Left colon (tissue), 2 donors: ENCODE measurements at regions not wholly inside any gene's neighbourhood (a gene's known extent, or its start where the extent isn't known, plus 50 kb on each side); places are given as distances from the start of the nearest gene placed in this dataset.

Source experiments
- ATAC-seq: fragments of 200-7000 bp; cut with Tn5 transposase; one replicate; pipeline ENCODE4 v1.9.1; 2020; ENCODE audit warnings: mild to moderate bottlenecking, moderate library complexity
- DNase-seq, 2 donors: peaks; one replicate each; pipeline ENCODE4 v3.0.0-alpha.2; 2020
- intact Hi-C, 2 donors: fragments of 100-400 bp; cut with DNase I in 1 of 2; cut with micrococcal nuclease in 1 of 2; formaldehyde crosslinking; loops; one replicate each; pipeline versions ENCODE4 v1.11.2 to v1.14.0; 2022; cut with DNase I, micrococcal nuclease
- donor health status: DM: no; HTN: no; CAD: no.
- donor health status: DM: yes; HTN: yes; CAD: no.

DNA sequence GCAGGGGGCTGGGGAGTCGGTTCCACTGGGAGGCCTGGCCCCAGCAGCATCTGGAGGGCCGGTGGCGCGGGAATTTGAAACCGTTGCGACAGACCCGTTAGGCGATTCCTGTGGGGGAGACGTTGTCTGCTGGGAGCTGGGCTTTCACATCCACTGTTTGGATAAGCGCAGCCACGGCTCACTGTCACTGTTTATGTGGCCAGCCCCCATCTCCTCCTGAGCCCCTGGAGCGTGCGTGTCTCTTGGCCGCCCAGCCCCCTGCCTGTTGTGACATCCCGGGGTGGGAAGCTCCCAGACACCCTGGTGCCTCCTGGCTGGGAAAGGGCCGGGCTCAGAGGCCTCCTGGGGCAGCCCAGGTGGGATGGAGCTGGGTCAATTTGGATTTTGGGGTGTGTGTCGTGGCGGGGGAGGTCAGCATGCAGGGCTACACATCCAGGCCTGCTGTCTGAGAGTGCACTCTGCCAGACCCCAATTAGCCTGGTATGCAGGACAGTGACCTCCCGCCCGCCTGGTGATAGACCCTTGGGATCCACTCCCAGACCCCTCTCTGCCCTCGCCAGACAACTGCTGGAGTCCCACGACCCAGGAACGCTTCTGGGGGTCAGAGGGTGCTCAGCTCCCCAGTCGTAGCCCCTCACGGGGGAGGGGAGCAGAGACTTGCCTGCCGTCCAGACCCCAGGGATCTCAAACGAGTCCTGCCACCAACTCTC is 62.0 kb upstream of the RNU6ATAC start:
- DNase-seq (no peak), ATAC-seq (no peak)
- intact Hi-C loops, result no loop called here

DNA sequence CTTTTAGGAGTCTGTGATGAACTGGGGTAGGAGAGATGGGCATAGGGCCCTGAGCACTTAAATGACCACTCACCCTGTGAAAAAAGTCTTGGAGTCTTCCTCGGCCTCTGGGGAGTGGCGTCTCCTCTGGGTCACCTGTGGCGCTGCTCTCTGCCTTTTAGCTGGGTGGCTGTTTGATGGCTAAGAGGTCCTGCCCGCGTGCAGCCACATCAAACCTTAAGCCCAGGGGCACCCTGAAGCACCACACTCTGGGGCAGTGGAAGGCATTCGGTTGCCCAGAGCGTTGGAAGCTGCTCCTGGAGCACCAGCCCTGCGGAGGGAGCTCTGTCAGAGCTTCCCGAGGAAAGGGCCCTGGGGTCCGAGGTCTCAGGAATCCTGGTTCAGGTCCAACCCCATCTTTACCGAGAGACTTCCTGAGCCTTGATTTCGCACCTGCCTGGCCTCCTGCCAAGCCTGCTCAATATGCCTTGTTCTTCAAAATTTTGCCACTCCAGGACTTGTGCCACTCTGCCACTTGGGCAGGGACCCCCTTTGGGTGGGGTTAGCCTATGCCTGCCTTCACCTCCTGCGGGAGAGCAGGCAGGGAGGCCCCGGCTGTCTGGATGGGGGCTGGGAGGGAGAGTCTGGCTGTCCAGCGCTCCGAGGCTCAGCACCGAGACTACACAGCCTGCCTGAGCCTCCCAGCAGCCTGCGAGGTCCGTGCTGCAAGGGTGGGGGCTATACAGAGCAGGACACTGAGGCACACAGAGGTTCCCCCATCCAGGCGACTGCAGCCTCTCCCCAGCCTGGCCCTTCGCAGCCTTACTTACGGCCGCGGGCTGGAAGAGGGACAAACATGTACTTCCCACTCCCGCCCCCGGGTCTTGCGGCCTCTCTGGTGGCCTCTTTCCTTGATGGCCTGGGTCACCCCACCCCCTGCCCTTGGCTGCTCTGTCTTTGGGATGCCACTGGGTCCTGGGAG is 63.4 kb upstream of the RNU6ATAC start:
- DNase-seq (no peak), ATAC-seq (no peak)
- intact Hi-C loops, result no loop called here

GRCh38 chr9:134228649-134229048 is 64.3 kb upstream of the RNU6ATAC start:
- intact Hi-C loops, result no loop called here
- DNase-seq (no peak), ATAC-seq (no peak)

- DNase-seq, result no peak
- intact Hi-C loops, result no loop called here
- no peak for ATAC-seq
These were observed 65.2 kb upstream of the RNU6ATAC start for GRCh38 chr9:134229466-134230091.

DNA sequence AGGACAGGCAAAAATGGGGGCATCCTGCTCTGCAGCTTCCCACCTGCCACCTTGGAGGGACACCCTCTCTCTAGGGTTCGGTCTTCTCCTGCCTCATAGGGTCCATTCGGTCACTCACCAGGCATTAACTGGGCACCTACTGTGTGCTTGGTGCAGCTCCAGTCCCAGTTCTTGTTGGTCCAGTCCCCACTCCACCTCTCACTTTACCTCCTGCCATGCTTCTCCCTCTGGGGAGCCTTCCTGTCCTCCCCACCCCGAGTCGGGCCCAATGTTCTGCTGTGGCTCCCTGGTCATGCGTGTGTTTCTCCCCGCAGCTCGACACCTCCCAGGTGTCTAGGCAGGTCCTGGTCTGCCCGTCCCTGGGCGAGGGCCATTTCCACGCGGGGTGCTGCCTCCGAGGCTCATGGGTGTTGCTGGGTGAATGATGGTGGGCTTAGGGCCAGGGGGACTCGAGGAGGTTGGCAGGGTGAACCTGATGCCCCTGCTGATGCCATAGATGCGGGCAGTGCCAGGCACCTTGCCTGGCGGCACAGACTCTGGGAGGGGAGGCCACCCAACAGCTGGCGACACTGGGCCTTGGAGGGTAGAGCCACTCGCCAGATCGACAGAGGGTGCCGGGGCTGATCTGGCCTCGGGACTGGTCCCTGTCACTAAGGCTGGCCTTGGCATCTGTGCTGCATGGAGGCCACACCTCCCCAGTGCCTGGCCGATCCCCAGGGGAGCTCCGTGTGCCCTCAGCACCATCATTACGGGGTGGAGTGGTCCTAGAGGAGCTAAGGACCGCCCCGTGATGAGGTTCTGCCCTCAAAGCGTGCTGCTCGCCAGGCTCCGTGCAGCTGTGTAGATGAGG is 66.0 kb upstream of the RNU6ATAC start:
- intact Hi-C loops, result no loop called here
- ATAC-seq (no peak), DNase-seq (no peak)

DNA sequence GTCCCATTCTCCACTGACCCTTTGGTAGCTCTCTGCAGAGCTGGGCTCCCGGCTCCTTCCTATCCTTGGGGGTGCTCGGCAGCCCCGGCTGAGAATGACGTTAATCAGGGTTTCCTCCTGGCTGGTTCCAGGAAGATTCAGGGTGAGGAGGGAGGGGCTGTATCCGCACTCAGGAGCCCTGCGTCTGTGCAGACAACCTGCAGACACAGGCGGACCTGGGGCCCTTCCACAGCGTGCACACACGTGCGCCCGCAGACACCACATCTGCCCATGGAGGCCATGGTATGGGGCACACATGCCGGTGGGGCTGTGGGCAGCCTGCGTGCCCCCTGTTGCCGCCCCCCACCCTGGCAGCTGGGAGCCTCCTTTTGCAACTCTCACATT is 66.6 kb upstream of the RNU6ATAC start:
- ATAC-seq, result no peak
- no peak for DNase-seq
- intact Hi-C loops, result no loop called here

GRCh38 chr9:134231330-134231745 is 67.0 kb upstream of the RNU6ATAC start:
- intact Hi-C loops, result no loop called here
- DNase-seq (no peak), ATAC-seq (no peak)

DNA sequence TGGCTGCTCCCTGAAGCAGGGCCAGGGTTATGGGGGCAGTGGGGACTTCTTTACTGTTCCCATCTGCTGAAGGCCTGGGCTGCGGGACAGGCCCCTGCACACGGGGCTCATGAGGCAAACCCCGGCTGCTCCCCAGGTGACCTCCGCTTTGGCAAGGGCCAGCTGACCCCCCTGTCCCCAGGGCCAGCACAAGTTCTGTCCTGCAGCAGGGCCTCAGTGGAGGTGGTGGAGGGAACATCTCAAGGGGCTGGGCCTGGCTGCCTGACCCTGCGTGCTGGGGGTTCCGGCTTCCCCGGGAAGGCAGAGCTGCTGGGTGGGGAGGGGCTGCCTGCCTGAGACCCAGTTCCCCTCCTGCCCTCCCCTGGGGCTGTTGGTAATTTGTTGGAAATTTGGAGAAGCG is 67.4 kb upstream of the RNU6ATAC start:
- intact Hi-C loops, result no loop called here
- no peak for ATAC-seq
- DNase-seq, result no peak

DNA sequence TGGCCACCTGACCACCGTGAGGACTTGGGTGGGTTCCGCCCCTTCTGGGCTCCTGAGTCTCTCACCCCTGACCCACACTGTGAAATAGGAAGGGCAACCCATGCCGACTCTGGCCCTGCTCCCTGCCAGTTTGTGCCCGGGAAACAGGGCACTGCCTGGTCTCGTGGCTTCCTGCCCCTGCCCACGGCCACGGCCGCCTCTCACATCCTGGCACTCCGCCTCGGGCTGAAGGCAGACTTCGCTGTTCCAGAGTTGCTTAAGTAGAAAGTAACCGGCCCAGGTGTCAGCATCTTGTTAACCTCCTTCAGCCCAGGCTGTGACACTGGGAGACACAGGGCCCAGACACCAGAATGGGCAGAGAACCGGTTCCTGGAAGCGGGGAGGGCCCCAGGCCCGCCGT is 68.7 kb upstream of the RNU6ATAC start:
- no peak for DNase-seq
- ATAC-seq, result no peak
- intact Hi-C loops, result no loop called here

- ATAC-seq (no peak), DNase-seq (no peak)
- intact Hi-C loops, result no loop called here
These were observed 69.8 kb upstream of the RNU6ATAC start for GRCh38 chr9:134234001-134234660.

DNA sequence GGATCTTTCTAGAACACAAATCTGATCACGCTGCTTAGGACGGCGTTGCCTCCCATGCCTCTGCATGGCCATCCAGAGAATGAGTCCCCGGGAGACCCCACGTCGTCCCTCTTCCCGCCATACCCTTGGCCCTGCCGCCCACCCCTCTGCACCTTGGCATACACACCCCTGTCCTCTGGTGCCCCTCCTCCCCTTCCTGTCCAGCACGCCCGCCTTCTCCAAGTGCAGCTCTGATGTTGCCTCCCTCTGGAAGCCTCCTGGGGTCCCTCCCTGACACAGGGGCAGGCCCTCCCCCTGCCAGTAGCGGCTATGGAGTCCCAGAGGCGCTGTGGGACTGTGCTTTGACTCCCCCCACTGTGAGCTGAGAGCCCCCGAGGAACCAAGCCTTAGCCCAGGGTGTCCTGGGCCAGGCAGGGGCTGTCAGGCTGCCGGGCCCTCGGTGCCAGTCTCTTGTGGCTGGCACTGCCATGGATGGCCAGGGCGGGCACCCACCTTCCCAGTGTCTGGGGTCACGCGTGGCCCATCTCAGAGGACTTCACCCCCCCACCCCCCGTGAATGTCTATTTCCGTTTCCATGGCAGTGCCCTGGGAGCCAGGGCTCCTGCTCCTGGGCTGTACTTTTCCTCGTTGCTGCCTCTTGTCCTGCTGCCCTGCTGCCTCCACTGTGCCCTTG is 70.5 kb upstream of the RNU6ATAC start:
- intact Hi-C loops, result no loop called here
- DNase-seq (no peak), ATAC-seq (no peak)

DNA sequence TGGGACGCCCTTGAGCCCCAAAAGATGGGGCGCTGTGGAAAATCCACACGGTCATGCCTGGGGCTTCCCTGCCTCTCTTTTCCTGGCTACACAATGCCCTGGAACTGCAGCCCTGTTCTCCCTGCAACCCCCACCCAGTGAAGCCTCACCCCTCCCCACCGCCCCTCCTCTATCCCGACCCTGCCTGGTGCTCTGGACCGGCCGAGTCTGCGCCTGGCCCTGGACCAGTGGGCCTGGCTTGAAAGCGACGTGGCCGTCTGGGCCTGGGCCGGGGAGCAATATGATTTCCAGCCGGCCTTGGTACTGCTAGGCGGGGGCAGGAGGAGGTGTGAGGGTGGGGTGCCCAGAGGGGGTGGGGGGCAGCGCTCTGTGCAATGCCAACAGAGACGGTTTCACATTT is 71.0 kb upstream of the RNU6ATAC start:
- intact Hi-C loops, result no loop called here
- ATAC-seq, result no peak

GRCh38 chr9:134236001-134236421 is 71.6 kb upstream of the RNU6ATAC start:
- ATAC-seq, result no peak
- no peak for DNase-seq
- intact Hi-C loops, result no loop called here

More for the DNA sequence above, 71.0 kb upstream of the RNU6ATAC start:
- no peak for DNase-seq

- intact Hi-C loops, result no loop called here
- DNase-seq (no peak), ATAC-seq (no peak)
These were observed 72.7 kb upstream of the RNU6ATAC start for GRCh38 chr9:134236935-134237629.

GRCh38 chr9:134237630-134238265 is 73.4 kb upstream of the RNU6ATAC start:
- DNase-seq, result no peak
- intact Hi-C loops, result no loop called here
- no peak for ATAC-seq

- DNase-seq (no peak), ATAC-seq (no peak)
- intact Hi-C loops, result no loop called here
These were observed 75.0 kb upstream of the RNU6ATAC start for GRCh38 chr9:134239130-134239903.
